PC-3 (cell line): ENCODE measurements at regions not wholly inside any gene's neighbourhood (a gene's known extent, or its start where the extent isn't known, plus 50 kb on each side); places are given as distances from the start of the nearest gene placed in this dataset.

ENCODE experiments used
- ATAC-seq: fragments of 200-7000 bp; cut with Tn5 transposase; 2 replicates; pipeline ENCODE4 v1.9.1; 2020; ENCODE audit warnings: mild to moderate bottlenecking, moderate library complexity
- BruUV-seq: library from RNA; stranded (reverse); fragments of 400-500 nt; replicated peaks from 2 replicates; lab custom pipeline; 2021; lab: Mats Ljungman, UMichigan
- CTCF ChIA-PET: fragments of 300-600 bp; sonication (Branson Sonifier 250); formaldehyde crosslinking; loops from one replicate; lab custom pipeline; 2022; ENCODE audit warnings: antibody characterized with exemption; lab: Charles Lee
- POLR2A ChIA-PET: fragments of 300-600 bp; sonication (Branson Sonifier 250); formaldehyde crosslinking; loops from one replicate; lab custom pipeline; 2022; ENCODE audit warnings: antibody characterized with exemption; ENCODE audit not compliant: unreplicated experiment; lab: Charles Lee
- DNase-seq: peaks from one replicate; pipeline ENCODE4 v3.0.0-alpha.2; 2015
- H2AFZ ChIP-seq: fragments of 300-600 bp; sonication (generic); 2 replicates; pipeline ENCODE4 v1.6.0; 2016; ENCODE audit warnings: antibody characterized with exemption, low read length
- H3F3A ChIP-seq: fragments of 300-600 bp; sonication (generic); one replicate; pipeline ENCODE4 v1.6.0; 2017; ENCODE audit warnings: antibody characterized with exemption, low read length, control low read depth, mild to moderate bottlenecking; ENCODE audit not compliant: unreplicated experiment
- H3K27ac ChIP-seq: fragments of 300-600 bp; sonication (generic); 2 replicates; pipeline ENCODE4 v1.5.1; 2016; ENCODE audit warnings: mild to moderate bottlenecking, low read length
- H3K27me3 ChIP-seq: fragments of 300-600 bp; sonication (generic); 2 replicates; pipeline ENCODE4 v1.6.1; 2016; ENCODE audit warnings: low read length, mixed read lengths
- H3K36me3 ChIP-seq: fragments of 300-600 bp; sonication (generic); 2 replicates; pipeline ENCODE4 v1.6.1; 2016; ENCODE audit warnings: low read depth, mixed run types, low read length, mixed read lengths
- H3K4me1 ChIP-seq: fragments of 300-600 bp; sonication (generic); 2 replicates; pipeline ENCODE4 v1.5.1; 2016; ENCODE audit warnings: low read length; ENCODE audit not compliant: insufficient read depth
- H3K4me2 ChIP-seq: fragments of 300-600 bp; sonication (generic); 2 replicates; pipeline ENCODE4 v1.6.0; 2016; ENCODE audit warnings: low read length
- H3K4me3 ChIP-seq: fragments of 300-600 bp; sonication (generic); 2 replicates; pipeline ENCODE4 v1.5.1; 2016; ENCODE audit warnings: mild to moderate bottlenecking, low read length, mixed read lengths
- H3K79me2 ChIP-seq: fragments of 300-600 bp; sonication (generic); 2 replicates; pipeline ENCODE4 v1.6.1; 2017; ENCODE audit warnings: low read length, mixed read lengths
- H3K9ac ChIP-seq: fragments of 300-600 bp; sonication (generic); 2 replicates; pipeline ENCODE4 v1.6.0; 2016; ENCODE audit warnings: mild to moderate bottlenecking, low read length
- H3K9me2 ChIP-seq: fragments of 300-600 bp; sonication (generic); replicated peaks from 2 replicates; pipeline ENCODE4 v1.6.1; 2016; ENCODE audit warnings: mixed run types, low read length, mixed read lengths
- H3K9me3 ChIP-seq: fragments of 300-600 bp; sonication (generic); 2 replicates; pipeline ENCODE4 v1.6.1; 2016; ENCODE audit warnings: low read length, mixed read lengths
- H4K20me1 ChIP-seq: fragments of 300-600 bp; sonication (generic); 2 replicates; pipeline ENCODE4 v1.6.1; 2016; ENCODE audit warnings: low read length, mixed read lengths
- EZH2 ChIP-seq: fragments of 300-600 bp; sonication (generic); IDR thresholded peaks from one replicate; pipeline ENCODE4 v1.6.1; 2017; ENCODE audit warnings: antibody characterized with exemption, mild to moderate bottlenecking, low read length; ENCODE audit not compliant: unreplicated experiment
- EZH2phosphoT487 ChIP-seq: fragments of 300-600 bp; sonication (generic); IDR thresholded peaks from 2 replicates; pipeline ENCODE4 v1.6.1; 2018; ENCODE audit warnings: mild to moderate bottlenecking, antibody characterized with exemption, low read length, borderline replicate concordance
- intact Hi-C: fragments of 100-400 bp; cut with micrococcal nuclease; formaldehyde crosslinking; loops from 2 replicates; pipeline ENCODE4 v1.9.0; 2023
- TF ChIP-seq, protein P1 (sequence below): fragments of 300-600 bp; sonication (generic); conservative IDR thresholded peaks from 2 replicates; pipeline ENCODE4 v1.5.1; 2017; ENCODE audit warnings: antibody characterized with exemption, low read depth, mild to moderate bottlenecking, low read length

DNA sequence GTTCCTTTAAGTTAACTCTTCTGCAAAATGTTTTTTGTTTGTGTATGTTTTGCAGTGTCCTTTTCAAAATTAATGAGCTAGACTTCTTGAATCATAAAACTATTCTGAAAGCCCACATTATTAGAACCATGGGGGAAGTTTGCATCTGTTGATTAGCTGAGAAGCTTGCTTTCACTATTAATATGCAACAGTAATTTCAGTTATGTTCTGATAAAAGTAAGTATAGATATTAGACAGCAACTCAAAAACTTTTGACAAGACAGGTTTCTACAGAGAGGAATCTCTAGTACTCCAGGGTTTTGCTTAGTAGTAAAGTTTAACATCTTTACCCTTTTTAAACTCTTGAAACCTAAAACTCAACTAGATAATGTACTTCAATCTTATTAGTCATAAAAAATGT is 147.8 kb downstream of the UBE2E3 start:
- DNase-seq, result no peak
- ChIA-PET POLR2A (no interaction called here), CTCF (interaction anchor here (0.7 kb wide), 1 partner anchor 23 kb away, joined by 5 read pairs; no protein-coding TSS in a partner anchor)
- ATAC-seq, result no peak
- intact Hi-C loops, result no loop called here
- Histone ChIP-seq H3F3A (no peaks in the 10 kb centered on the region), H3K4me3 (no peak overlapping the region), H3K27ac (no peak overlapping the region), H3K9me3 (no peaks in the 10 kb centered on the region), H3K9me2 (no peaks in the 10 kb centered on the region), H2AFZ (no peak overlapping the region), H3K4me1 (peaks cover 7% of the 10 kb centered on the region), H3K79me2 (no peaks in the 10 kb centered on the region), H4K20me1 (no peaks in the 10 kb centered on the region), H3K36me3 (no peaks in the 10 kb centered on the region), H3K27me3 (no peaks in the 10 kb centered on the region), H3K9ac (no peak overlapping the region), H3K4me2 (no peak overlapping the region)
- BruUV-seq, result no TSS peak
- no peak for TF ChIP-seq EZH2
- TF ChIP-seq EZH2phosphoT487, result no peak
- TF ChIP-seq, protein P1, sequence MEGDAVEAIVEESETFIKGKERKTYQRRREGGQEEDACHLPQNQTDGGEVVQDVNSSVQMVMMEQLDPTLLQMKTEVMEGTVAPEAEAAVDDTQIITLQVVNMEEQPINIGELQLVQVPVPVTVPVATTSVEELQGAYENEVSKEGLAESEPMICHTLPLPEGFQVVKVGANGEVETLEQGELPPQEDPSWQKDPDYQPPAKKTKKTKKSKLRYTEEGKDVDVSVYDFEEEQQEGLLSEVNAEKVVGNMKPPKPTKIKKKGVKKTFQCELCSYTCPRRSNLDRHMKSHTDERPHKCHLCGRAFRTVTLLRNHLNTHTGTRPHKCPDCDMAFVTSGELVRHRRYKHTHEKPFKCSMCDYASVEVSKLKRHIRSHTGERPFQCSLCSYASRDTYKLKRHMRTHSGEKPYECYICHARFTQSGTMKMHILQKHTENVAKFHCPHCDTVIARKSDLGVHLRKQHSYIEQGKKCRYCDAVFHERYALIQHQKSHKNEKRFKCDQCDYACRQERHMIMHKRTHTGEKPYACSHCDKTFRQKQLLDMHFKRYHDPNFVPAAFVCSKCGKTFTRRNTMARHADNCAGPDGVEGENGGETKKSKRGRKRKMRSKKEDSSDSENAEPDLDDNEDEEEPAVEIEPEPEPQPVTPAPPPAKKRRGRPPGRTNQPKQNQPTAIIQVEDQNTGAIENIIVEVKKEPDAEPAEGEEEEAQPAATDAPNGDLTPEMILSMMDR, result no peak

DNA sequence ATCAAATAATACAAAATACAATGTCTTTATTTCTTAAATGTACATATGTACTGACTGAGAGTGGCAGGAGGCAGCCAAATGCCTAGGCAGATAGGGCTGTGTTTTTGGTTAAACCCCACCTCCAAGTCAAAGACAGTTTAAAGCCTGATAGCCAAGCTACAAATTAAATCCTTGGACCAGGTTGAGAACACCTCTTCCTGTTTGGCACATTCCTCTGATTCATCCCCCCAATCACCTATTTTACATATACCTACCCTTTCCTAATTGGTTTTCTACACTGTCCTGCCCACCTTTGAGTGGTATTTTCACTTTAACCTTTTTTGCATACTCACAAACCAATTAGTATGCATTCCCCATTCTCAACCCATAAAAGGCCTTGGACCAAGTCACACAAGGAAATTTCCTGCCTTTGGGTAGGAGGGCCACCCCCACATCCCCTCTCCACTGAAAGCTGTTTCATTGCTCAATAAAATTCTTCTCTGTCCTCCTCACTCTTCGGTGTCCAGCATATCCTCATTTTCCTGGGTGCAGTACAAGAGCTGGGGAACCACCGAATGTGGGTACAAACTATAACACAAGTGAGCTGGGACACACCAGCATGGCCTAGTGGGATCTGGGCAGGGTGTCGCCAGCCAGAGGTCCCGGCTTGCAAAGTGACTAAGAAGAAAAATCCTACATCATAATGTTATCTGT is 149.1 kb downstream of the UBE2E3 start:
- no peak overlapping the region for H3K4me3 ChIP-seq
- no peak for ATAC-seq
- ChIA-PET CTCF (no interaction called here), POLR2A (no interaction called here)
- H3F3A ChIP-seq, result no peaks in the 10 kb centered on the region
- H3K27me3 ChIP-seq, result no peaks in the 10 kb centered on the region
- H3K27ac ChIP-seq, result no peak overlapping the region
- TF ChIP-seq EZH2, result no peak
- no peak for TF ChIP-seq EZH2phosphoT487
- TF ChIP-seq, protein P1, result no peak
- no peak overlapping the region for H3K9ac ChIP-seq
- H3K36me3 ChIP-seq, result no peaks in the 10 kb centered on the region
- H3K4me1 ChIP-seq, result no peaks in the 10 kb centered on the region
- intact Hi-C loops, result no loop called here
- no peak overlapping the region for H2AFZ ChIP-seq
- no peak for DNase-seq
- H4K20me1 ChIP-seq, result no peaks in the 10 kb centered on the region
- no peak overlapping the region for H3K4me2 ChIP-seq
- H3K9me3 ChIP-seq, result peaks cover 5% of the 10 kb centered on the region; the same call in 1 of the 2 replicates
- H3K9me2 ChIP-seq, result no peaks in the 10 kb centered on the region
- BruUV-seq, result no TSS peak
- H3K79me2 ChIP-seq, result no peaks in the 10 kb centered on the region

DNA sequence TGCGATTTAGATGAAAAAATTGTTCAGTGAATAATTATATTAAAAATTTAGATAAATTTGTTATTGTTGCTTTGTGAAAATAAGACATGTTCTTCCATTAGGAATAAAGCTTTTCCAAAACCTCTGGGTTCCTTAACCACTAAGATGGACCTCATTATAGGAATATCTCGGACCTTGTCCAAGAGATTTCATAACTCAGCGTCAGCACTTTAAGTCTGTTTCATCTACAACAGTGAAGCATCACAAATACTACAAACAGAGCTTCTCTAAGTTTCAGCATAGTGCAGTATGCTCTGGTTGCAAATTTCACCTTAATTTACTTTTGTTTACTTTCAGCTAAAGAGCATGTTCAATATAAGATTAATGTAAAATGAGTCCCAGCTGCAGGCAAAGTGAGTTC is 150.3 kb downstream of the UBE2E3 start:
- peaks cover 5% of the 10 kb centered on the region; the same call in 1 of the 2 replicates for H3K9me3 ChIP-seq
- H3F3A ChIP-seq, result no peaks in the 10 kb centered on the region
- no peaks in the 10 kb centered on the region for H3K36me3 ChIP-seq
- no peak overlapping the region for H3K4me2 ChIP-seq
- no peaks in the 10 kb centered on the region for H3K79me2 ChIP-seq
- POLR2A ChIA-PET, result no interaction called here
- no peaks in the 10 kb centered on the region for H4K20me1 ChIP-seq
- H3K27ac ChIP-seq, result no peak overlapping the region
- H2AFZ ChIP-seq, result no peak overlapping the region
- CTCF ChIA-PET, result no interaction called here
- no TSS peak for BruUV-seq
- no peak overlapping the region for H3K4me3 ChIP-seq
- H3K4me1 ChIP-seq, result no peaks in the 10 kb centered on the region
- no peaks in the 10 kb centered on the region for H3K9me2 ChIP-seq
- H3K9ac ChIP-seq, result no peak overlapping the region
- intact Hi-C loops, result no loop called here
- H3K27me3 ChIP-seq, result no peaks in the 10 kb centered on the region
- ATAC-seq (no peak), DNase-seq (no peak)
- TF ChIP-seq EZH2phosphoT487 (no peak), EZH2 (no peak)
- TF ChIP-seq, protein P1, result no peak
